ENCODE measurements at regions not wholly inside any gene's neighbourhood (a gene's known extent, or its start where the extent isn't known, plus 50 kb on each side); places are given as distances from the start of the nearest gene placed in this dataset.

DNA sequence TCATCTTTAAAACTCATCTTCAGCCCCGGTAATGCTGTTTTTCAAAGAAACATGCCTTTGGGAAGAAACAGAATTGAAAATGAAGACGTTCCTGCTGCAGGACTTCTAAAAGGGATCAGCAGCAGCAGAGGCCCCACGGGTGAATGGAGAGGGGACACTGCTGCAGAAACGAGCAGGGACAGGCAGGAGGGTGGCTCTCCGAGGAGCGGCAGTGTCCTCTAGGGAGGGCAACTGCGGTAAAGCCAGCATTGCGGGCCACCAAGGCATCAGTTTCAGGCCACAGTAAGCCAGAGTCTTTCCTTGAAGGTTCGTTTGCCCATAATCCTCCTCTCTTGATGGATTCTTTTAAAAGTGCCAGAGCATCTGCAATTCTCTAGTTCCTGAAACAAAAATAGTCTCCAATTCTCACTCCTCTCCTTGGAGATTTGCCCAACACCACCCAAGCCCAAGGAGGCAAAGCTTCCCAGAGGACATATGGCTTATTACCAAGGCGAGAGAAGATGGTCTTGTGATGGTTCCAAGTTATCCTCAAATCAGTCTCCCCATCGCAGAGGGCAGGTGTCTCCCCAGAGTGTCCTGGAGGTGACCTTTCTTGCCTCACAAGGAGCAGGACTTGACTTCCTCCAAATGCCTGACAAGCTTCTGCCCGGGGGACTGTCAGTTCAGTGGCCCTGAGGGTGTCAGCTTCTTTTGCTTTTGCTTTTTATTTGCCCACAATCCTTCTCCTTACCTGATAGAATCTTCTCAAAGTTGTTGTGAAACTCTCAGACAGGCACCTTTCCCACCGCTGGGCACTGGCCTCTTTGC, 341.1 kb upstream of the B3GAT1 start:
- no peak for DNase-seq (ENCODE audit: low read depth in 3 of 3, low spot score in 1 of 3)

DNA sequence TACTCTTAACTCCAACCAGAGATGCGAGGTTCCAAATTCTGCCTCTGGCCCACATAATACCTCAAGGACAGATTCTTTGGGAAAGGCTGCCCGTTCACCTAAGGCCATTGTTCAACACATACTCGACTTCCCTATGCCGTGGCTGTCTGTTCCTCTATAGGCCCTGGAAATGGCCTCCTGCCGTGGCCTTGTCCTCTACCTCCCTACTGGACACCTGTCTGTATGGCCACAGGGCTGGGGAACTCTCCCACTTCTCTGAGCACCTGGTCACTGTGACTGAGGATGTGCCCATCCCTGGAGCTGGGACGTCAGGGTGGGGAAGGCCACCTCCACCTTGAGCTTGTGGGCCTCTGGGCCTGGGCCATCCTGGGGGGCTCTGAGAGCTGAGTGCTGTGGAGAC, 340.5 kb upstream of the B3GAT1 start:
- DNase-seq (ENCODE audit: low read depth in 3 of 3, low spot score in 1 of 3) = no peak

DNA sequence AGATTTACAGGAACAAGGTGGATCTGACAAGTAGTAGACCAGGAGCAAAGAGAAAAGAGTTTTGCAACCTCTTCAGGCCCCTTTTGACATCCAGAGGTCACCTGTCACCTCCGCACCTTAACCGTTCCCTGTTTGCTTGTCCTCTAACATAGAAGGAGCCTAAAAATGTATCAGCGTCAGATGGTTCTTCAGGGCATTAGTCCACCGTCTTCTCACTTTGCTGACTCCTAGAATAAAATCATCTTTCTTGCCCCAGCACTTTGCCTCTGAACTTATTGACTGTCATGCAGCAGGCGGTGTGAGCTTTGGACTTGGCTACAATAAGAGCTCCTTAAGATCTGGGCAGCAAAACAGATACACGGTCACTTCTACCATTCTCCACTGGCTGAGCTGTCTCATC, 339.7 kb upstream of the B3GAT1 start:
- no peak for DNase-seq (ENCODE audit: low read depth in 3 of 3, low spot score in 1 of 3)

DNA sequence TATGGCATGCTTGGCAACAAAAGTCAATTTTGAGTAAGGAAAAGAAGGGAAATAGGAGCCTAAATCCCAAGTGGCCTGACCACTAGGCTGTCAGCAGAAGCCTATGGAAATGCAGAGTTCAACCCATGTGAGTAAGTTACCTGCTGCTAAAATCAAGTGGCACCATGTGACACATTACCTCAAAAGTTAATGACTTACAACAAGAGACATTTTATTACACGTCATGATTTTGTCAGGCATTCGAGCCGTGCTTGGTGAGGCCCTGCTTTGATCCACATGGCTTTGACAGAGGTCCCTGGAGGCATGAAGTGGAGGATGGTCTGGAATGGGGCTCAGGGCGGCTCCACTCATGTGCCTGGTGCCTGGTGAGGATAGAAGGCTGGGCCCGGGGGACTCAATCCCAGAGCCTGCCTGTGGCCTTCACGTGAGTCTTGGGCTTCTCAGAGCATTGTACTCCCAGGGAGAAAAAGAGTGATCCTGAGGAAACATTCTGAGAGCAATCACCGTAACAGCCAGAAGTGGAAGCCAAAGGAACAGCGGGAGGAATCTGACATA, 339.1 kb upstream of the B3GAT1 start:
- no peak for DNase-seq (ENCODE audit: low read depth in 3 of 3, low spot score in 1 of 3)

DNA sequence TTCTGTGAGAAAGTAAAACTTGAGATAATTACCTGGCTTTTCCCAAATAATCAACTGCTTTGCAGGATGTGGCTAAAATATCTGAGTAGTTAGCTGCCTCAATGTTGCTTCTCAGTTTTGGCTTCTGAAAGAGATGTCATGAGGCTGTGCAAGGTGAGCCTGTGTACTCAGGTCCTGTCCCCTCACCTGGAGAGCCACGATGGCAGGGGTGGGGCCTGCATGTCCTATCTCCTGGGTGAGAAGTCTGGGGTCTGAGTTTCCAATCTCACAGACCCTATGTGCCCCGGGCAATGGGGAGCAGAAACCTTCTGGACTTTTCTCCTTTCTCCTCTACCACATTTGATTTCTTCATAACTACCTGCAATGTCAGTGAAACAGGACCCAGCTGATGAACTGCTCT, 338.6 kb upstream of the B3GAT1 start:
- DNase-seq (ENCODE audit: low read depth in 3 of 3, low spot score in 1 of 3) = no peak

DNA sequence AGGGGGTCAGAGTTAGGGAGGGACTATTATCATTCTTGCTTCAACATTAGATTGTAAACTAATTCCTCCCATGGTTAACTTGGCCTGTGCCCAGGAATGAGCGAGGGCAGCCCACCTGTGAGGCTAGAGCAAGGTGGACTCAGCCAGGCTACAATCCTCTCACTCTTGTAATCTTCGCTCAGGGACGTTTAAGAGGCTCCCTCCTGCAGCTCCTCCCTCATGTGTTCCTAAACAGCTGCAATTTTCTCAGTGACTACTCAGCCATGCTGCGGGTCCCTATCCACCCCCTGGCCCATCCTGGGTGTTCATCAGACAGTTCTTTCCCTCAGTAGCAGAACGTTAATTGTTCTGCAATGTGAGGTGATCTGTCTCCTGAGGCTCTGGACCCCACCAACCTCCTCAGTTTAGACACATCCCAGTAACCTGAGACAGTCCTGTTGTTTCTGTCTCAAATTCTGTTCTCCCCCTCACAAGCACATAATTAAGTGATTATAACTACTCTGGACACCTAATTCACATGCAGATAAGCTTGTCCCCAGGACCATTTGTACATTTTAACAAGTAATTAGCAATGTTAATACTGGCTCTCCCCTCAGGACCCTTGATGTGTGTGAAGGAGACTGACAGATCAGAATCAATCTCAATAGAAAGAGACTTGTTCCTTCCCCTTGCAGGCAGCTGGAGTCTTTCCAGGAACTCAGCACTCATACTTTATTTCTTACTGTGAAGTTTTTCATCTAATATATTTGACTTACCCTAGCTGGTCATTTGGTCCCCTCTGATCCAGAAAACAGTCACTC, 337.2 kb upstream of the B3GAT1 start:
- no peak for DNase-seq (ENCODE audit: low read depth in 3 of 3, low spot score in 1 of 3)

DNA sequence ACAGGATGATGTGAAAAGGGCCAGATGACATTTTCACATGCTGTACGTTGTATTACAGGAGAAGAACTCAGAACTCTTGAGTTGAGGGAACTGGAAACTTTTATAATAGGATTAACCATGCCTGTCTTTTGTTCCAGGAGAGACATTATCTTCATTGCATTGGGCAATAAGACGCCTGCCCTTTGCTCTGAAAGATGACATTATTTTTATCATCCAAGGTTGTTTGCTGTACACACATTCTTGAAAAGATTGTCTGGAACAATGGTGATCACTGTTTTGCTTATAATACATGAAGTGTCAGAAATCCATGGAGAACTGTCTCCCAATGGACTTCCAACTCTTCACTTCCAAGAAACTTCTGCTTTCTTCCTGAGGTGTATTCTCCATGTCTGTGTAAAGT, 334.6 kb upstream of the B3GAT1 start:
- DNase-seq (ENCODE audit: low read depth in 3 of 3, low spot score in 1 of 3) = no peak

DNA sequence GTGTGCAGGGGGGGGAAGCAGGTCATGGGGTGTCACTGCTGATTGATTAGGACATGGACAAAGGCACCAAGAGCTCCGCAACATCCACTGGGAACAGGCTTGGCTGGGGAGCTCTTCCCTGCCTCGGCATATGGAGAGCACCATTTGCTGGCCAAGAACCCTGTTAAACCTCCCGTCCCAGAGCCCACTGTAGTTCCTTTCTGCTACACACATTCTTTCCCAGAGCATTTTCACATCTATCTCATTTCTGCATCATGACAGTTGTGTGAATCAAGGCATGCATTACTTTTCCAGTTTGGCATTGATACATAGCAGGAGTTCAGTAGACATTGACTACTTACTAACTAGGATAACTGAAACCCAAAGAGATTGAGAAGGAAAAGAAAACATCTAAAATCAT, 333.4 kb upstream of the B3GAT1 start:
- DNase-seq (ENCODE audit: low read depth in 3 of 3, low spot score in 1 of 3) = no peak

DNA sequence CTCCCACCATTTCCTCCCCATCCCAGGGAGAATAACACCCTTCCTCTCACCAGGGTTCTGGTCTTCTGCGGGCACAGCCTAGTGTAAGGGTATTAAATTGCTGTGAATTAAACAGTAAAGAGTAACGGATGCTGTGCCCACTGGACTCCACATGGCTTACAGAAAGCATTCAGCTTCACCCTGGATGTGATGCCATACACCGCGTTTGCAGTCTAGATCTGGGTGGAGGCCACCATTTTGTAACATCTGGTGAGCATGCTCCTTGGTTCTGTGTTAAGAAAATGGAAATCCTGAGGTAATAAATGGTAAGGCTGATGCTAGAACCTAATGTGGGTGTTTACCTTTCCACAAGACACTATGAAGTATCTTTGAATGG, 331.8 kb upstream of the B3GAT1 start:
- DNase-seq (ENCODE audit: low read depth in 3 of 3, low spot score in 1 of 3) = no peak

DNA sequence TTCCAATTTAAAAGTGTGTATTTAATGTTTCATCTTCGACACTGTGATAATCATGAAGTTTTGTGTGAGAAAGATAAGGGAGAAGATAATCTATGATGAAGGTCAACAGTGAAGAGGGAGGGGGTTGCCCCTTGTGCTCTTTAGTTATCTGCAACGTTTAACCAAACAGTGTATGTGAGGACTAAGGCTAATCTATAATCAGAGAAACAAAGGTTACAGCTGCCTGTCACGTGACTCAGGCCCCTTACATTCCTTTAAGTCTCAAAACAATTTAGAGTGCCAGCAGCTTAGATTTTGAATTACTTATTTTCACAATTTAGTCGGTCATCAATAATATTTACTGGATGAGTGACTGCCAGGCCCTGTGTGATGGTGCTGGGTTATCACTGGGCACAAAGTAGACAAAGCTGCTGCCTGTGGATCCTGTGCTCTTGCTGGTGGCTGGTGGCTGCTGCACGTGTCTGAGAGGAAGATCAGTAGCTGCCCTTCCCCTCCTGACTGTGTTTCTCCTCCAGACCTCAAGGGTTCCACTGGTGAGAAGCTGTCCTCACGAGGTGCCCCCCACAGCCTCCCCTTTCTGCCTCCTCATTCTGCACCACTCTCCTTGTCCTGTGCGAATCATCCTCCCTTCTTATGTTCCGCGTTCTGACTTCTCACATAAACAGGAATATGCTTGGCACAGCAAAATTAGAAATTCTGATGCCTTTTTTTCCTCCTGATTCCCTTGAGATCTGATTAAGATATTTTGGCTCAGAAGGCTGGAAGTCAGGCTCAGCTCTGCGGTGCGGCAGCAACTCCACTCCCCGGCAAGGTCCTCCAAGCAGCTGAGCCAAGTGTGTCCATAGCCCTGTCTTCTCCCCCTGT, 331.1 kb upstream of the B3GAT1 start:
- no peak for DNase-seq (ENCODE audit: low read depth in 3 of 3, low spot score in 1 of 3)

DNA sequence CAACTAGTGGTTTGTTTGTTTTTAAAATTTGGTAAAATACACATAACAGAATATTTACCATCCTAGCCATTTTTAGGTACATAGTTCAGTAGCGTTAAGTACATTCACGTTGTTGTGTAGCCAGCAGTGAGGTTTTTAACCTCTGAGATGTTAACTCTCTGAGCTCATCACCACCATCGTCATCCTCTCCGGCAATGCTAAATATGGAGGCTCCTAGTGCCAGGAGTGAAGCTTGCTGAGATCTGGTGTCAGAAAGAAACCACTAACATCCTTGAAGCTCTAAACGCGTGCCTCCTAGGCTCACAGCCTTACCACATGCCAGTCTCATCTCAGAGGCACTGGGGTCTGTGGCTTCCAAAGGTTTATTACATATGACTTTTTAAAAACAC, 330.2 kb upstream of the B3GAT1 start:
- DNase-seq (ENCODE audit: low read depth in 3 of 3, low spot score in 1 of 3) = no peak

DNA sequence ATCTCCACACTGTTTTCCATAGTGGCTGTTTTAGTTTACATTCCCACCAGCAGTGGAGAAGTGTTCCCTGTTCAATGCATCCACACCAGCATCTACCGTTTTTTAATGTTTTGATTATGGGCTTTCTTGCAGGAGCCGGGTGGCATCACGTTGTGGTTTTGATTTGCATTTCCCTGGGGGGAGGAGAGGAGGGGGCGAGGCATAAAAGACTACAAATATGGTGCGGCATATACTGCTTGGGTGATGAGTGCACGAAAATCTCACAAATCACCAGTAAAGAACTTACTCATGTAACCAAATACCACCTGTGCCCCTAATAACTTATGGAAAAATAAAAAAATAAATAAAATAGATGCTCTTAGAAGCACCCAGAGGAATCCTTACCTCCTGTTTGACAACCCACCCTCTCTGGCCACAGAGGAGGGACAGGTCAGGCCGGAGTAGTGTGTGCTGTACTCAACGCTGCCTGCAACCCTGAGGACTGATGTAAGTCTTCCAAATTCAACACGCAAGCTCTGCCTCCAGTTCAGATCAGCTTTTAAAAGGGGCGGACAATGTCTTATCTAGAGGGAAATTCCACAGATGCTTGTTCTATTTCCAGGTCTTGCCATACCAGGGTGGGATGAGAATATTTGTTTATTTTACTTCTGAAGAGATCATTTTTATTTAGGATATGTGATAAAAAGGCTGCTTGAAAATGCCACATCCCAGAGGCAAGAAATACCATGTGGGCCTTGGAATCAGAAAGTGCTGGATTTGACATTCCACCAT, 329.6 kb upstream of the B3GAT1 start:
- no peak for DNase-seq (ENCODE audit: low read depth in 3 of 3, low spot score in 1 of 3)

DNA sequence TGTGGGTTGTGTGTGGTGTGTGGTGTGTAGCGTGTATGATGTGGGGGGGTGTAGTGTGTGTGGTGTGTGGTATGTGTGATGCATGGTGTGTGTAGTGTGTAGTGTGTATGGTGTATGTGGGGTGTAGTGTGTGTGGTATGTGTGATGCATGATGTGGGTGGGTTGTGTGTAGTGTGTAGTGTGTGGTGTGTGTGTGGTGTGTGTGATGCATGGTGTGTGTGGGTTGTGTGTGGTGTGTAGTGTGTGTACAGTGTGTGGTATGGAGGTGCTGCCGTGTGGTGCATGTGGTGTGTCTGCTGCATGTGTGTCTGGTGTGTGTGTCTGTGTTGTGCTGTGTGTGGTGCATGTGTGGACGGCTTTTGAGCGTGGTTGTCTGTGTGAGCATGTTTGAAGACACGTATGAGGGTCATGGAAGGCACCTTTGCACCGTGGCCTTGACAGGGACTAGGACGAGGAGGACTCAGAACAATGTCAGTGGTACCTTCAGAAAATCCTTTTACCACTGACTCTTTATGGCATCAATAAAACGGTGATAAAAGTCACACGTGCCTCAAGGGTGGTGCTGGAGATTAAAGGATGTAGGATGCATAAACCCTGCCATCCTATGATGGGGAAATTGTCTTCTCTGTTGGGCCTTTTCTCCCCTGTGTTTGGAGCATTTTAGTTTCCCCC, 328.7 kb upstream of the B3GAT1 start:
- DNase-seq (ENCODE audit: low read depth in 3 of 3, low spot score in 1 of 3) = no peak

DNA sequence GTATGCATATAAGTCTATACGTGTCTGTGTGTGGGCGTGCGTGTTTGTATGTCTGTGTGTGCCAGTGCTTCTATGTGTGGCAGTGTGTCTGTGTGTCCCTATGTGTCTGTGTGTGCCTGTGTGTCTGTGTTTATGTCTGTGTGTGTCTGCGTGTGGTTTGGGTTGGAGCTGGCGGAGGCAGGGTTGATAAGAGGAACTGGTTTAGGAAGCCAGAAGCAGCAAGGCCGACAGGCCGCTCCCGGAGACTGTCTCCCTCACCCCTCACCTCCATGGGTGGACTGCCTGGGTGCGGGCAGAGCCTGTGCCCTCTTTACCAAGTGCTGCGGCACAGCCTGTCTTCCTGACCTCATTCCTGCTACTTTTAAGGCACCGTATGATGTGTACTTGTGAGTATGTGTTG, 327.1 kb upstream of the B3GAT1 start:
- no peak for DNase-seq (ENCODE audit: low read depth in 3 of 3, low spot score in 1 of 3)

DNA sequence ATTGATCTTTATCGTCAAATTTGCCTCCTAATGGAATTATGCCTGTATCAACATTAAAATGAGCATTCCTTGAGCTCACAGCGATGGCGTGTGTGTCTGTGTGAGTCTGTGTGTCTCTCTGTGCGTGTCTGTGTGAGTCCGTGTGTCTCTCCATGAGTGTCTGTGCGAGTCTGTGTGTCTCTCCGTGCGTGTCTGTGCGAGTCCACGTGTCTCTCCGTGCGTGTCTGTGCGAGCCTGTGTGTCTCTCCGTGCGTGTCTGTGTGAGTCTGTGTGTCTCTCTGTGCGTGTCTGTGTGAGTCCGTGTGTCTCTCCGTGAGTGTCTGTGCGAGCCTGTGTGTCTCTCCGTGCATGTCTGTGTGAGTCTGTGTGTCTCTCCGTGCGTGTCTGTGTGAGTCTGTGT, 326.5 kb upstream of the B3GAT1 start:
- no peak for DNase-seq (ENCODE audit: low read depth in 3 of 3, low spot score in 1 of 3)

DNA sequence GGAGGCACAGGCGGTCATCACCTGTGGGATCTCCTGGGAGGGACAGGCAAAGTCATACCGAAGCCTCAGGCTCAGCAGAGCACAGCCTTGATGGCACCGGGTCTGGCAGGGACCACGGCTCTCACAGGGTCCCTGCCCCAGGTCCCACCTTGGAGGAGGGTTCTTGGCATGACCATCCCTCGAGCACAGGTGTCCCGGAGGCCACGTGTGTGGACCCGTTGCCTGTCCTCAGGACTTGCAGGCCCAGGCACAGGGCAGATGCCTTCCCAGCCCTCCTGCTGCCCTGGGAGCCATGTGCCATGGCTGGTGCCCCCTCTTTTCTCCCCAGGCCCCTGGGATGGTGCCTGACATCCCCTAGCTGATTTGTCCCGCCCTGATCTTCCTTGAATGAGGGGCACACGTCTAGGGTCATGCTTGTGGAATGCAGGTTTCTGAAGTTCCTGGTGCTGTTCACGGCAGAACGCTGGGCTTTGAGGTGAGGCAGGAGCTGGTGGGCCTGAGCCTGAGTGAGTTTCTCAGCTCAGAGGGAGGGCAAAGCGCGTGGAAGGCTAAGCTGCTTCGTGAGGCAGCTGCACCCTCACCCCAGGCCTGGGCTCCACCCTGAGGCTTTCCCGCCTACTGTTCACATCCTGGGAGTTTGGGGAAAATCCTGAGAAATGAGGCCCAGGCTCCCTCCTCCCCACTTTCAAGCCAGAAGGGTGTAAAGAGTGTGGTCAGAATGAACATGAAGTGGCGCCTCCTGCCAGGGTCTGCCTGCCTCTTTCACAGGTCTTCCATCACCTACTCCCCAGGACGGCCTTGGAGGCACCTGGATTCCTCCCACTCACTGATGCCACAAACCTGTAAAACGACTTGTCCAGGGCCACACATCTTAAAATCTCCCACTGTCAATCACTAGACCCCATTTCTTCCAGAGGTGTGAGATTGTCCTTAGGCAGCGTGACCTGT, 325.8 kb upstream of the B3GAT1 start:
- DNase-seq (ENCODE audit: low read depth in 3 of 3, low spot score in 1 of 3) = no peak

DNA sequence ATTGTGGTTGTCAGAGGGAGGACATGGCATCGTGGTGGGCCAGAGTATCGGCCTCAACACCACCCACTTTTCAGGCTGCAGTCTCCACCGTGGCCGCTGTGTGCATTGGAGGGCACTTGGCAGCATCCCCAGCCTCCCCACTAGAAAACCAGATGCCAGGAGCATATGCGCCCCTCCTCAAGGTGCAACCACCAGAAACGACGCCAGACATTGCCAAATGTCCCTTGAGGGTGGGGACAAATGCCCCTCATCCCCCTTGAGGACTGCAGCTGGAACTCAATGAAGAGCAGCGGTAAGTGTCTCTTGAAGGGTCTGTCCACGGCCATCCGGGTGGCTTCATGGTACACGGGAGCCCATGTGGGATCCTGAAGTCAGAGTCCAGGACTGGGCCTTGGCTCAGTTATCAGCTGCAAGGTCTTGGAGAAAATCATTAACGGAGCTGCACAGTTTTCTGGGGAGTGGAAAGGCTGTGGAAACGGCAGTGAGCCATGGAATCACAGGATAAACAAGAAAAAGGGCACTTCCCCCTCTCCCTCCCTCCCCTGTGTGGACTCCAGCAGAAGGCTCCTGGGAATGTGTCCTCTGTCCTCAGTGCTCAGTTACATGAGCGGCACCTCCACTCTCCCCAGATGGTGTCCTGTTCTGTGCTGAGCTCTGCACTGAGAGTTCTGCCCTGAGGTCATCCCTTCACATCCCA, 324.4 kb upstream of the B3GAT1 start:
- DNase-seq (ENCODE audit: low read depth in 3 of 3, low spot score in 1 of 3) = no peak

DNA sequence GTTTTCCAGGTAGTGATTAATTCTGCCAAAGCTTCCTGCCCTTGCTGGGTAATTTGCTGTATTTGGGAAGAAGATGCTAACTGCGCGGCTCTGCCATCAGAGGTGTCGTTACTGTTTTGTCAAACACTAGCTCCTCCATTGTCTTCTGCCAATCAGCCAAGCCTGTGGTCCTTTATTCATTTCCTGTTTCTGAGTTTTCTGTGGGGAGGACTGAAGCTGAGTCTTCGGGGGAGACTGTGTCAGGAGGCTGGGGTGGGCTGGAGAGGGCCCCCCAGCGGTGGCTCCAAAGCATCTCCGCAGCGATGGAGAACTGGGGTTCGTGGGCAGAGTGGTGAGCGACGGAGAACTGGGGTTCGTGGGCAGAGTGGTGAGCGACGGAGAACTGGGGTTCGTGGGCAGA, 322.9 kb upstream of the B3GAT1 start:
- no peak for DNase-seq (ENCODE audit: low read depth in 3 of 3, low spot score in 1 of 3)
